ENCODE measurements at regions not wholly inside any gene's neighbourhood (a gene's known extent, or its start where the extent isn't known, plus 50 kb on each side); places are given as distances from the start of the nearest gene placed in this dataset.

- H3K27ac ChIP-seq, result peak overlapping the region in 2 of 4 donors; percentile 19 to 41
- WGBS, 2 donors, result 75 to 85% methylated on average over 10 of the region's 10 CpGs
- no peaks in the 10 kb centered on the region for H3K27me3 ChIP-seq
- DNase-seq (no peak), ATAC-seq (peak in 2 of 4 donors; percentile 29 to 48), FAIRE-seq (no peak)
- H3K4me1 ChIP-seq, result peaks cover 0 to 7% (median 0%) of the 10 kb centered on the region in 3 donors
- no peak overlapping the region for H3K4me3 ChIP-seq
- no peaks in the 10 kb centered on the region for H3K36me3 ChIP-seq
- TF ChIP-seq CTCF (IDR thresholded peaks at IDR 0.05), result no peak
- H3K9me3 ChIP-seq, result no peaks in the 10 kb centered on the region
- intact Hi-C loops (cut with DNase I), result loop anchor here in 1 of 3 donors (5.0 kb wide), 1 partner anchor 130 kb away; no protein-coding TSS in a partner anchor
Measured at GRCh38 chr2:43106559-43107527, 119.6 kb downstream of the ZFP36L2 start.

- WGBS, 2 donors, result 84 to 85% methylated on average over 4 of the region's 4 CpGs
- Histone ChIP-seq H3K27me3 (no peaks in the 10 kb centered on the region), H3K9me3 (no peaks in the 10 kb centered on the region), H3K4me1 (peaks cover 0 to 9% (median 0%) of the 10 kb centered on the region in 3 donors), H3K4me3 (no peak overlapping the region), H3K27ac (peak overlapping the region in 2 of 4 donors; percentile 19 to 41), H3K36me3 (no peaks in the 10 kb centered on the region)
- no peak for TF ChIP-seq CTCF (IDR thresholded peaks at IDR 0.05)
- intact Hi-C loops (cut with DNase I), result loop anchor here in 1 of 3 donors (5.0 kb wide), 1 partner anchor 129 kb away; no protein-coding TSS in a partner anchor
- ATAC-seq (peak in 3 of 4 donors; percentile 21 to 47 (median 35)), DNase-seq (no peak), FAIRE-seq (no peak)
Measured at GRCh38 chr2:43105586-43106558, 120.5 kb downstream of the ZFP36L2 start.

- DNase-seq (no peak), ATAC-seq (no peak), FAIRE-seq (no peak)
- 95 to 96% methylated on average over 2 of the region's 2 CpGs for WGBS, 2 donors
- TF ChIP-seq CTCF (IDR thresholded peaks at IDR 0.05), result no peak
- Histone ChIP-seq H3K4me1 (peaks cover 0 to 6% (median 0%) of the 10 kb centered on the region in 3 donors), H3K27ac (no peak overlapping the region), H3K4me3 (no peak overlapping the region), H3K9me3 (no peaks in the 10 kb centered on the region), H3K36me3 (no peaks in the 10 kb centered on the region), H3K27me3 (no peaks in the 10 kb centered on the region)
- intact Hi-C loops (cut with DNase I), result loop anchor here in 1 of 3 donors (5.0 kb wide), 1 partner anchor 127 kb away; no protein-coding TSS in a partner anchor
Measured at GRCh38 chr2:43104763-43105162, 121.6 kb downstream of the ZFP36L2 start.

GRCh38 chr2:43104106-43104505 lies 122.3 kb downstream of the ZFP36L2 start:
- no peak for ATAC-seq
- Histone ChIP-seq H3K36me3 (no peaks in the 10 kb centered on the region), H3K27ac (no peak overlapping the region), H3K27me3 (no peaks in the 10 kb centered on the region), H3K9me3 (no peaks in the 10 kb centered on the region), H3K4me3 (no peak overlapping the region), H3K4me1 (peaks cover 0 to 6% (median 0%) of the 10 kb centered on the region in 3 donors)
- FAIRE-seq, result no peak
- WGBS, 2 donors, result 94 to 99% methylated on average over 6 of the region's 6 CpGs
- intact Hi-C loops (cut with DNase I), result no loop called here
- no peak for TF ChIP-seq CTCF (IDR thresholded peaks at IDR 0.05)
- DNase-seq, result no peak

Measured in pancreas (tissue), 10 donors.